ENCODE measurements at regions not wholly inside any gene's neighbourhood (a gene's known extent, or its start where the extent isn't known, plus 50 kb on each side); places are given as distances from the start of the nearest gene placed in this dataset.
"Not testable (repeated sequence)": the region's sequence is repeated elsewhere in the genome, so short reads cannot be mapped to it uniquely, and the experiment has no call there.

- no peak for DNase-seq (ENCODE audit: low read depth)
Measured at GRCh38 chr2:226125176-226125883, 674.3 kb downstream of the IRS1 start.

GRCh38 chr2:226124548-226125011 is 675.0 kb downstream of the IRS1 start:
- DNase-seq (ENCODE audit: low read depth), result no peak

- DNase-seq (ENCODE audit: low read depth), result no peak
Measured at GRCh38 chr2:226123300-226123699, 676.3 kb downstream of the IRS1 start.

- no peak for DNase-seq (ENCODE audit: low read depth)
Measured at GRCh38 chr2:226122041-226122440, 677.6 kb downstream of the IRS1 start.

GRCh38 chr2:226121046-226121738 is 678.4 kb downstream of the IRS1 start:
- DNase-seq (ENCODE audit: low read depth), result no peak

GRCh38 chr2:226118471-226119429 is 680.9 kb downstream of the IRS1 start:
- no peak for DNase-seq (ENCODE audit: low read depth)

- DNase-seq (ENCODE audit: low read depth), result no peak
Measured at GRCh38 chr2:226117510-226118065, 682.0 kb downstream of the IRS1 start.

GRCh38 chr2:226116346-226116745 is 683.3 kb downstream of the IRS1 start:
- DNase-seq (ENCODE audit: low read depth), result no peak

GRCh38 chr2:226115832-226116200 is 683.8 kb downstream of the IRS1 start:
- DNase-seq (ENCODE audit: low read depth), result no peak

- no peak for DNase-seq (ENCODE audit: low read depth)
Measured at GRCh38 chr2:226115102-226115831, 684.4 kb downstream of the IRS1 start.

GRCh38 chr2:226114436-226114835 is 685.2 kb downstream of the IRS1 start:
- DNase-seq (ENCODE audit: low read depth), result no peak

- DNase-seq (ENCODE audit: low read depth), result no peak
Measured at GRCh38 chr2:226098861-226099745, 699.6 kb downstream of the NYAP2 start.

- DNase-seq (ENCODE audit: low read depth), result no peak
Measured at GRCh38 chr2:226095058-226095457, 695.5 kb downstream of the NYAP2 start.

GRCh38 chr2:226093364-226093763 is 693.9 kb downstream of the NYAP2 start:
- DNase-seq (ENCODE audit: low read depth), result no peak

GRCh38 chr2:226088366-226088674 is 688.8 kb downstream of the NYAP2 start:
- DNase-seq (ENCODE audit: low read depth), result no peak

GRCh38 chr2:226087505-226088365 is 688.2 kb downstream of the NYAP2 start:
- no peak for DNase-seq (ENCODE audit: low read depth)

GRCh38 chr2:226087051-226087450 is 687.5 kb downstream of the NYAP2 start:
- no peak for DNase-seq (ENCODE audit: low read depth)

GRCh38 chr2:226086190-226086589 is 686.7 kb downstream of the NYAP2 start:
- no peak for DNase-seq (ENCODE audit: low read depth)

- DNase-seq (ENCODE audit: low read depth), result not testable (repeated sequence)
Measured at GRCh38 chr2:226085425-226085824, 685.9 kb downstream of the NYAP2 start.

GRCh38 chr2:226080334-226080733 is 680.8 kb downstream of the NYAP2 start:
- DNase-seq (ENCODE audit: low read depth), result no peak
